ENCODE measurements at regions not wholly inside any gene's neighbourhood (a gene's known extent, or its start where the extent isn't known, plus 50 kb on each side); places are given as distances from the start of the nearest gene placed in this dataset.

DNA sequence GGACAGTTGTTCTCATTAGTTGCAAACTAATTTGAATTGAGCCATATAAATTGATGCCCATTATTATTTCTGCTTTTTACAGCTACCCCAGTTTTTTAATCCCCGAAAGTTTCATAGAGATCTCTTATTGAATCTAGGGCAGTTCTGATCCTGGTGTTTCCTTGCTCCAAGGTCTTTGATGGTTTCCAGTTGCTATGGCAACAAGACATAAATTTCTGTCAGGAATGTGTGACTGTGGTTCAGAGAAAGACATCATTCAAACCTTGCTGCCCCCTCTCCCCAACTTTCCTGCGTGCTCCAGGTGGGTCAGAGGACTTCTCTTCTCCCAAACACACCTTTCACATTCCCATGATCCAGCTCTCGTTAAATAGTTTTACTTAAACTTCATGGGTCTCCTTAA, 63.4 kb downstream of the TAF11L14 start:
- Histone ChIP-seq H3K4me3 (no peak overlapping the region), H3K27ac (no peak overlapping the region), H3K9me3 (peaks cover 0 to 8% of the 10 kb centered on the region in 2 donors), H3K36me3 (no peaks in the 10 kb centered on the region), H3K4me1 (no peaks in the 10 kb centered on the region), H3K27me3 (no peaks in the 10 kb centered on the region)
- no peak for DNase-seq (ENCODE audit: low spot score in 2 of 2)
- no peak for TF ChIP-seq CTCF (IDR thresholded peaks at IDR 0.05)
- no peak for TF ChIP-seq POLR2A (IDR thresholded peaks at IDR 0.05)
- no peak for TF ChIP-seq POLR2AphosphoS5 (IDR thresholded peaks at IDR 0.05)
- intact Hi-C loops (cut with DNase I; ENCODE audit: low total_unique reads), result no loop called here

DNA sequence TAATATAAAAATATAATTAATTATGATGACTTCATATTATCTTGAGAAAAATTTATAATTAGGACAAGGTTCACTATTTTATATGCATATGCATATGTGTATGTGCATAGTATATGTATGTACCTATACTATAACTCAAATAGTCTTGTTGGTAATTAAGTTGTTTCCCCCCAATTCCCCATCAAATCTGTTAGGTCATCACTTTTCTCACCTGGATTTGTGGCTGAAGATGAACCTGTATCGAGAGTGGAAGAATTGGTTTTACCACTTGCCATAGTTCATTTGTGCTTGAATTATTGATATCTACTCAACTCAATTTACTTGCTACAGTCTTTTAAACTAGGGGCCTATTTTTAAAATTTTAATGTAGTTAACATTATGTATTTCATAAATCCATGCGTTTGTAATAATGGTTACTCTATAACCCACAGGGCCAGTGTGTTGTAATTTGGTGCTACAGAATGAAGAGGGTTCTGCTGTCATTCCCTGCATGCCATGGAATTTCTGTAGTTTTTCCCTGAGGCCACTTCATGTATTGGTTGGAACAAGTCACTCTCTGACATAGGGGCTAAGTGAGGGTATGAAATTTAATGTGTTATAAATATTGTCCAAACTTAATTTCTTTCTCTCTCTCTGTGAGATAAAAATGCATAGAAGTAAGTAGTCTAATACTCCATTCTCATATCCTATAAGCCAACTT, 74.9 kb downstream of the TAF11L14 start:
- Histone ChIP-seq H3K4me1 (no peaks in the 10 kb centered on the region), H3K36me3 (no peaks in the 10 kb centered on the region), H3K27ac (no peak overlapping the region), H3K27me3 (no peaks in the 10 kb centered on the region), H3K9me3 (no peaks in the 10 kb centered on the region), H3K4me3 (no peak overlapping the region)
- TF ChIP-seq CTCF (IDR thresholded peaks at IDR 0.05) (no peak), POLR2AphosphoS5 (IDR thresholded peaks at IDR 0.05) (no peak), POLR2A (IDR thresholded peaks at IDR 0.05) (no peak)
- DNase-seq (ENCODE audit: low spot score in 2 of 2), result no peak
- intact Hi-C loops (cut with DNase I; ENCODE audit: low total_unique reads), result no loop called here

- DNase-seq (ENCODE audit: low spot score in 2 of 2), result no peak
- intact Hi-C loops (cut with DNase I; ENCODE audit: low total_unique reads), result no loop called here
- TF ChIP-seq POLR2A (IDR thresholded peaks at IDR 0.05) (no peak), POLR2AphosphoS5 (IDR thresholded peaks at IDR 0.05) (no peak), CTCF (IDR thresholded peaks at IDR 0.05) (no peak)
- Histone ChIP-seq H3K27ac (no peak overlapping the region), H3K4me3 (no peak overlapping the region), H3K27me3 (no peaks in the 10 kb centered on the region), H3K9me3 (no peaks in the 10 kb centered on the region), H3K36me3 (no peaks in the 10 kb centered on the region), H3K4me1 (no peaks in the 10 kb centered on the region)
Observed at GRCh38 chr5:17713301-17713700, 79.0 kb downstream of the TAF11L14 start.

DNA sequence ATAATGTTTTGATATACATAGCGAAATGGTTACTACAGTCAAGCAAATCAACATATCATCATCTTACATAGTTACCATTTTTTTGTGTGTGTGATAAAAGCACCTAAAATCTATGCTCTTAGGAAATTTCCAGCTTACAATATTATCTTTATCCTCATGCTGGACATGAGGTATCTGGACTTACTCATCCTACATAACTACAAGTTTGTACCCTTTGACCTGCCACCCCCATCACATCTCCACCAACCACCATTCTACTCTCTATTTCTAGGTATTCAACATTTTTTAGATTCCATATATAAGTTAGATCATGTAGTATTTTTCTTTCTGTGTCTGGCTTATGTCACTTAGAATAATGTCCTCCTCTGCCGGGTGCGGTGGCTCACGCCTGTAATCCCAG, 79.9 kb downstream of the TAF11L14 start:
- TF ChIP-seq POLR2AphosphoS5 (IDR thresholded peaks at IDR 0.05), result no peak
- Histone ChIP-seq H3K9me3 (no peaks in the 10 kb centered on the region), H3K36me3 (no peaks in the 10 kb centered on the region), H3K4me1 (no peaks in the 10 kb centered on the region), H3K27me3 (no peaks in the 10 kb centered on the region), H3K4me3 (no peak overlapping the region), H3K27ac (no peak overlapping the region)
- intact Hi-C loops (cut with DNase I; ENCODE audit: low total_unique reads), result no loop called here
- no peak for DNase-seq (ENCODE audit: low spot score in 2 of 2)

GRCh38 chr5:17719592-17719991, 85.3 kb downstream of the TAF11L14 start:
- Histone ChIP-seq H3K4me1 (no peaks in the 10 kb centered on the region), H3K9me3 (no peaks in the 10 kb centered on the region), H3K27ac (no peak overlapping the region), H3K27me3 (no peaks in the 10 kb centered on the region), H3K4me3 (no peak overlapping the region), H3K36me3 (no peaks in the 10 kb centered on the region)
- TF ChIP-seq POLR2A (IDR thresholded peaks at IDR 0.05) (no peak), CTCF (IDR thresholded peaks at IDR 0.05) (no peak), POLR2AphosphoS5 (IDR thresholded peaks at IDR 0.05) (no peak)
- DNase-seq (ENCODE audit: low spot score in 2 of 2), result no peak
- intact Hi-C loops (cut with DNase I; ENCODE audit: low total_unique reads), result loop anchor here (1.0 kb wide), 1 partner anchor 16 kb away; no protein-coding TSS in a partner anchor

Data from breast epithelium (tissue), 4 donors.